ENCODE measurements at regions not wholly inside any gene's neighbourhood (a gene's known extent, or its start where the extent isn't known, plus 50 kb on each side); places are given as distances from the start of the nearest gene placed in this dataset.

DNA sequence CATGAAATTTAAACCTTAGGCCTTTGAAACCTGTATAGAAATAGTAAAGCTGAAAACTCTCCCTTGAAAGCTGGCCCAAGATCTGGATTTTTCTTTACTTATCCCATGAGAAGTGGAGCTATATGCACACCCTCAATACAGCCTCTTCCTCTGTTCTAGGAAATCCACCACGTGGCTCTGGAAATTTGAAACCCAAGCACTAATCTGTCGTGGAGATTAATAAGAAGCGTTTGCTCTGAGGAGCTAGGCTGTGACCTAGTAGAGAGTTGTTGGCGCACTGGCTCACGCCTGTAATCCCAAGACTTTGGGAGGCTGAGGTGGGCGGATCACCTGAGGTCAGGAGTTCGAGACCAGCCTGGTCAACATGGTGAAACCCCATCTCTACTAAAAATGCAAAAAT lies 291.3 kb upstream of the PLXNA2 start:
- H3K9ac ChIP-seq (ENCODE audit: low read length), result no peak overlapping the region
- H3K27ac ChIP-seq (ENCODE audit: low read length), result no peak overlapping the region
- no peaks in the 10 kb centered on the region for H3K9me3 ChIP-seq (ENCODE audit: low read length)
- no peak overlapping the region for H3K4me3 ChIP-seq (ENCODE audit: low read length)
- H4K20me1 ChIP-seq (ENCODE audit: insufficient read depth), result no peaks in the 10 kb centered on the region
- H3K27me3 ChIP-seq (ENCODE audit: insufficient read depth, low read depth, low read length), result no peaks in the 10 kb centered on the region
- no peak overlapping the region for H2AFZ ChIP-seq (ENCODE audit: low read depth, low read length)
- H3F3A ChIP-seq (ENCODE audit: insufficient read depth, low read length, poor library complexity, severe bottlenecking), result no peaks in the 10 kb centered on the region
- no peak overlapping the region for H3K4me2 ChIP-seq (ENCODE audit: low read length)
- TF ChIP-seq, protein P1, sequence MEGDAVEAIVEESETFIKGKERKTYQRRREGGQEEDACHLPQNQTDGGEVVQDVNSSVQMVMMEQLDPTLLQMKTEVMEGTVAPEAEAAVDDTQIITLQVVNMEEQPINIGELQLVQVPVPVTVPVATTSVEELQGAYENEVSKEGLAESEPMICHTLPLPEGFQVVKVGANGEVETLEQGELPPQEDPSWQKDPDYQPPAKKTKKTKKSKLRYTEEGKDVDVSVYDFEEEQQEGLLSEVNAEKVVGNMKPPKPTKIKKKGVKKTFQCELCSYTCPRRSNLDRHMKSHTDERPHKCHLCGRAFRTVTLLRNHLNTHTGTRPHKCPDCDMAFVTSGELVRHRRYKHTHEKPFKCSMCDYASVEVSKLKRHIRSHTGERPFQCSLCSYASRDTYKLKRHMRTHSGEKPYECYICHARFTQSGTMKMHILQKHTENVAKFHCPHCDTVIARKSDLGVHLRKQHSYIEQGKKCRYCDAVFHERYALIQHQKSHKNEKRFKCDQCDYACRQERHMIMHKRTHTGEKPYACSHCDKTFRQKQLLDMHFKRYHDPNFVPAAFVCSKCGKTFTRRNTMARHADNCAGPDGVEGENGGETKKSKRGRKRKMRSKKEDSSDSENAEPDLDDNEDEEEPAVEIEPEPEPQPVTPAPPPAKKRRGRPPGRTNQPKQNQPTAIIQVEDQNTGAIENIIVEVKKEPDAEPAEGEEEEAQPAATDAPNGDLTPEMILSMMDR (IDR thresholded peaks at IDR 0.05; ENCODE audit: poor library complexity, severe bottlenecking), result no peak
- TF ChIP-seq TAF1 (IDR thresholded peaks at IDR 0.05; ENCODE audit: low read depth) (no peak), SMC3 (conservative IDR thresholded peaks at IDR 0.05; ENCODE audit: poor library complexity) (no peak), MXI1 (conservative IDR thresholded peaks at IDR 0.05; ENCODE audit: poor library complexity, severe bottlenecking) (no peak), RAD21 (conservative IDR thresholded peaks at IDR 0.05) (no peak), EZH2 (IDR thresholded peaks at IDR 0.05; ENCODE audit: borderline replicate concordance, insufficient read depth, low read length, poor library complexity, severe bottlenecking) (no peak), EP300 (conservative IDR thresholded peaks at IDR 0.05; ENCODE audit: poor library complexity, severe bottlenecking) (no peak), POLR2AphosphoS5 (IDR thresholded peaks at IDR 0.05) (no peak)
- TF ChIP-seq, protein P2, sequence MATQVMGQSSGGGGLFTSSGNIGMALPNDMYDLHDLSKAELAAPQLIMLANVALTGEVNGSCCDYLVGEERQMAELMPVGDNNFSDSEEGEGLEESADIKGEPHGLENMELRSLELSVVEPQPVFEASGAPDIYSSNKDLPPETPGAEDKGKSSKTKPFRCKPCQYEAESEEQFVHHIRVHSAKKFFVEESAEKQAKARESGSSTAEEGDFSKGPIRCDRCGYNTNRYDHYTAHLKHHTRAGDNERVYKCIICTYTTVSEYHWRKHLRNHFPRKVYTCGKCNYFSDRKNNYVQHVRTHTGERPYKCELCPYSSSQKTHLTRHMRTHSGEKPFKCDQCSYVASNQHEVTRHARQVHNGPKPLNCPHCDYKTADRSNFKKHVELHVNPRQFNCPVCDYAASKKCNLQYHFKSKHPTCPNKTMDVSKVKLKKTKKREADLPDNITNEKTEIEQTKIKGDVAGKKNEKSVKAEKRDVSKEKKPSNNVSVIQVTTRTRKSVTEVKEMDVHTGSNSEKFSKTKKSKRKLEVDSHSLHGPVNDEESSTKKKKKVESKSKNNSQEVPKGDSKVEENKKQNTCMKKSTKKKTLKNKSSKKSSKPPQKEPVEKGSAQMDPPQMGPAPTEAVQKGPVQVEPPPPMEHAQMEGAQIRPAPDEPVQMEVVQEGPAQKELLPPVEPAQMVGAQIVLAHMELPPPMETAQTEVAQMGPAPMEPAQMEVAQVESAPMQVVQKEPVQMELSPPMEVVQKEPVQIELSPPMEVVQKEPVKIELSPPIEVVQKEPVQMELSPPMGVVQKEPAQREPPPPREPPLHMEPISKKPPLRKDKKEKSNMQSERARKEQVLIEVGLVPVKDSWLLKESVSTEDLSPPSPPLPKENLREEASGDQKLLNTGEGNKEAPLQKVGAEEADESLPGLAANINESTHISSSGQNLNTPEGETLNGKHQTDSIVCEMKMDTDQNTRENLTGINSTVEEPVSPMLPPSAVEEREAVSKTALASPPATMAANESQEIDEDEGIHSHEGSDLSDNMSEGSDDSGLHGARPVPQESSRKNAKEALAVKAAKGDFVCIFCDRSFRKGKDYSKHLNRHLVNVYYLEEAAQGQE (IDR thresholded peaks at IDR 0.05; ENCODE audit: borderline replicate concordance), result no peak
- H3K9me2 ChIP-seq (ENCODE audit: insufficient read depth, low read length), result no peaks in the 10 kb centered on the region
- no peaks in the 10 kb centered on the region for H3K36me3 ChIP-seq (ENCODE audit: insufficient read depth, low read length)
- H3K79me2 ChIP-seq (replicated peaks; ENCODE audit: insufficient read depth, low read length), result no peaks in the 10 kb centered on the region

DNA sequence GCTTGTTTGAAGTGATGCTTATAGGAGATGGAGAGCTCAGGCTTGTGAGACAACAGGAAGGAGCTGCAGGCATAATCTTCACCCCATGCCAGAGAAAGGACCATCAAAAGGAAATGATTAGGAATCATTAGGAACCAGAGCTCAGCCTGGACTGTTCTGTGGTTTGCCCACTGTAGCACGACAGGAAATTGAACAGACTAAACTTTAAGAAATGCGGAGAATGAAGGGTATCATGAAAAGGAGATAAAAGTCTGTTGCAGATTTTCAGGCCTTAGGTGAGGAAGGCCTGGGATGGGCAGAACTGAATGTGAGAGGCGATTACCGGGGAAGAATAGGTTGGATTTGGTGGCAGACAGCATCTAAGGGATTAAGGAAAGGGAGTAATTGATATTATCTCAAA lies 292.0 kb upstream of the PLXNA2 start:
- H3K4me3 ChIP-seq (ENCODE audit: low read length), result no peak overlapping the region
- no peaks in the 10 kb centered on the region for H3K9me3 ChIP-seq (ENCODE audit: low read length)
- H3K9ac ChIP-seq (ENCODE audit: low read length), result no peak overlapping the region
- H3K27ac ChIP-seq (ENCODE audit: low read length), result no peak overlapping the region
- H3K4me2 ChIP-seq (ENCODE audit: low read length), result no peak overlapping the region
- H2AFZ ChIP-seq (ENCODE audit: low read depth, low read length), result no peak overlapping the region
- H3K36me3 ChIP-seq (ENCODE audit: insufficient read depth, low read length), result no peaks in the 10 kb centered on the region
- no peaks in the 10 kb centered on the region for H3K79me2 ChIP-seq (replicated peaks; ENCODE audit: insufficient read depth, low read length)
- no peaks in the 10 kb centered on the region for H3K9me2 ChIP-seq (ENCODE audit: insufficient read depth, low read length)
- no peaks in the 10 kb centered on the region for H3F3A ChIP-seq (ENCODE audit: insufficient read depth, low read length, poor library complexity, severe bottlenecking)
- no peaks in the 10 kb centered on the region for H3K27me3 ChIP-seq (ENCODE audit: insufficient read depth, low read depth, low read length)
- H4K20me1 ChIP-seq (ENCODE audit: insufficient read depth), result no peaks in the 10 kb centered on the region
- TF ChIP-seq MXI1 (conservative IDR thresholded peaks at IDR 0.05; ENCODE audit: poor library complexity, severe bottlenecking) (no peak), POLR2AphosphoS5 (IDR thresholded peaks at IDR 0.05) (no peak)

DNA sequence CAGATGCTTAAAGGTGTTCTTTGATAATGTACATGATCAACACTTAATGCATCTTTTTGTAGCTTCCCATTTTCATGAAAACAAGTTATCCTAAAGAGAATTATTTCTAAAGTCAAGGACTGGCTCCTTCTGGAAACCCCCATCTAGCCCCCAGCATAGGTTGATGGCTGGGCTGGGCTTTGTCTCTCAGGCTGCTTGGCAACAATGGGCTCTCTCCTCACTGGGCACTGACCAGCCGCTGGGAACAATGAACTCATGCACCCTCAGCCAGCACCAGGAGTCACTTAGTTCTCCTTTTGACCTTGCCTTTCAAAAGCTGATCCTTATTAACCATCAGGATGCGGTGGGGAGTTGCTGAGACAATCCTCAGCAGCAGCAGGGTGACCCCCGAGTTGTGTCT lies 293.0 kb upstream of the PLXNA2 start:
- TF ChIP-seq EP300 (conservative IDR thresholded peaks at IDR 0.05; ENCODE audit: poor library complexity, severe bottlenecking), result no peak
- TF ChIP-seq SMC3 (conservative IDR thresholded peaks at IDR 0.05; ENCODE audit: poor library complexity), result no peak
- TF ChIP-seq POLR2AphosphoS5 (IDR thresholded peaks at IDR 0.05), result no peak
- TF ChIP-seq, protein P1 (IDR thresholded peaks at IDR 0.05; ENCODE audit: poor library complexity, severe bottlenecking), result no peak
- TF ChIP-seq MXI1 (conservative IDR thresholded peaks at IDR 0.05; ENCODE audit: poor library complexity, severe bottlenecking), result no peak
- no peak for TF ChIP-seq RAD21 (conservative IDR thresholded peaks at IDR 0.05)
- no peak for TF ChIP-seq TAF1 (IDR thresholded peaks at IDR 0.05; ENCODE audit: low read depth)
- TF ChIP-seq, protein P2 (IDR thresholded peaks at IDR 0.05; ENCODE audit: borderline replicate concordance), result no peak
- no peak for TF ChIP-seq EZH2 (IDR thresholded peaks at IDR 0.05; ENCODE audit: borderline replicate concordance, insufficient read depth, low read length, poor library complexity, severe bottlenecking)
- no peaks in the 10 kb centered on the region for H3F3A ChIP-seq (ENCODE audit: insufficient read depth, low read length, poor library complexity, severe bottlenecking)
- no peaks in the 10 kb centered on the region for H4K20me1 ChIP-seq (ENCODE audit: insufficient read depth)
- H3K9ac ChIP-seq (ENCODE audit: low read length), result no peak overlapping the region
- H3K9me3 ChIP-seq (ENCODE audit: low read length), result no peaks in the 10 kb centered on the region
- H3K36me3 ChIP-seq (ENCODE audit: insufficient read depth, low read length), result no peaks in the 10 kb centered on the region
- no peak overlapping the region for H3K4me3 ChIP-seq (ENCODE audit: low read length)
- H2AFZ ChIP-seq (ENCODE audit: low read depth, low read length), result no peak overlapping the region
- H3K27me3 ChIP-seq (ENCODE audit: insufficient read depth, low read depth, low read length), result no peaks in the 10 kb centered on the region
- no peaks in the 10 kb centered on the region for H3K79me2 ChIP-seq (replicated peaks; ENCODE audit: insufficient read depth, low read length)
- no peak overlapping the region for H3K27ac ChIP-seq (ENCODE audit: low read length)
- no peak overlapping the region for H3K4me2 ChIP-seq (ENCODE audit: low read length)
- no peaks in the 10 kb centered on the region for H3K9me2 ChIP-seq (ENCODE audit: insufficient read depth, low read length)
